ENCODE measurements at regions not wholly inside any gene's neighbourhood (a gene's known extent, or its start where the extent isn't known, plus 50 kb on each side); places are given as distances from the start of the nearest gene placed in this dataset.

DNA sequence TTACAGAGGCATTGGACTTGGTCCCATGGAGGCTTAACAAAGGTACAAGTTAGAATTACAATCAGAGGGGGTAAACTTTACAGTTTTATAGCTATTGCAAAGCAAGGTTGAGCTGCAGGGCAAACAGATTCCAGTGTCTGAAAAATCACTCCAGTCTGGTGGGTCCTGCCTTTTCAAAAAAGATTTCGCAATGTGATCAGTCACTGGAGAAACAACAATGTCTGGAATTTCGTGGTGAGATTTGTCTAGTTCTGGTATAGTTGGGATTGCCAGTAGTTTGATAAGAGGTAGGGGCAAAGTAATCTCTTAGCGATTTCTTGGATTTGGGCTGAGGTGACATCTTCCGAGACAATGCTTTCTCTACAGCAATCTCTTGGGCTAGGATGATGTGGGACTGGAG, 1198.2 kb upstream of the PCDH9 start:
- no peak for DNase-seq

GRCh38 chr13:68417801-68418200, 1187.7 kb upstream of the PCDH9 start:
- DNase-seq = no peak

DNA sequence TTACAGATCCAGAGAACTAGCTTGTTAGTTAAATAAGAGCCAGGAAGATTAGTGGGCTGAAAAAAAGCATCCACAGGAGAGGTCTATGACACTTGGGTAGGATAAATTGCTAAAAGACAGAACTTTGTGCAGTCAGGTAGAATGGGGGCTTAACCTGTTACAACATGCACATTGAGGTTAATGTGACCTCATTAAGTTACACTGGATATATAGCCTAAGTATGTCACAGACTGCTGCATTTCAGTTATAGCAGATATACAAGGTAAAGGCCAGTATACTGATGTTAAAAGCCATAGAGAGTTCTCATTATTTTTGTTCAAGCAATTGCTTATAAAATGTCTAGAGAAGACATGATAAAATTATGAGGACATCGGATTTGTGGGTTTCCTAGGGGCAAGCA, 1179.9 kb upstream of the PCDH9 start:
- DNase-seq = no peak

DNA sequence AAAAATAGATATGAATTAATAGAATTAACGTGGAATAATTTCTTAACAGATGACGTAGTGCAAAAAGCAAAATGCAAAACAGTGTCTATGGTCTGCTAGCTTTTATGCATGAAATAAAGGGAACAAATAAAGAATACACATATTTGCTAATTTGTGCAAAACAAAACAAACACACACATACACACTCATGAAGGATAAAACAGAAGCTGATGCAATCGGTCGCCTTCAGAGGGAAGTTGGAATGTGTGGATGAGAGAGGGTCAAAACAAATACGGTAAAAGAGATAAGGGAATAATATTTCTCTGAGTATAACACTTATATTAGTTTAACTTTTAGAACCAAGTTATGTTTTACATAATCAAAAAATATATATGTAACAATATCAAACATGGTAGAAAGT, 1160.9 kb upstream of the PCDH9 start:
- DNase-seq = no peak

GRCh38 chr13:68386808-68387207, 1156.7 kb upstream of the PCDH9 start:
- no peak for DNase-seq

- DNase-seq = no peak
Observed at GRCh38 chr13:68380041-68380973, 1150.2 kb upstream of the PCDH9 start.

- DNase-seq = no peak
Observed at GRCh38 chr13:68378294-68378693, 1148.2 kb upstream of the PCDH9 start.

GRCh38 chr13:68375004-68375403, 1144.9 kb upstream of the PCDH9 start:
- no peak for DNase-seq

DNA sequence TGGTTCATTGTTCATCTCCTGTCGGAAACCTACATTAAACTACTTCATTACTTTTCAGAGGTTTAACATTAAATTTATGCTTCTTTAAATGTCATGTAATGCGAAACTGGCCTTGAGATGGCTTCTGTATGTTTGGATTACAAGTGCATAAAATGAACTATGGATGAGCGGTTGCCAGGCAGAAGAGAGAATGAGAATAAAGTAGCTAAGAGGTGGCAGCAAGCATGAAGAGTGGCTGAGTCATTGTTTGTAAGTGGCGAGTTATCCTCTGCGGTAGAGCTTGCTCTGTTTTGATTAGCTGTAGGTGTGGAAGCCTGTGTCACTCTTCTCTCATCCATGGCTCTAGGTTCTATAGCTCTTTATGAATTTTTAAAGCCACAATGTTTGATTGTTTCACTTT, 1139.6 kb upstream of the PCDH9 start:
- DNase-seq = no peak

DNA sequence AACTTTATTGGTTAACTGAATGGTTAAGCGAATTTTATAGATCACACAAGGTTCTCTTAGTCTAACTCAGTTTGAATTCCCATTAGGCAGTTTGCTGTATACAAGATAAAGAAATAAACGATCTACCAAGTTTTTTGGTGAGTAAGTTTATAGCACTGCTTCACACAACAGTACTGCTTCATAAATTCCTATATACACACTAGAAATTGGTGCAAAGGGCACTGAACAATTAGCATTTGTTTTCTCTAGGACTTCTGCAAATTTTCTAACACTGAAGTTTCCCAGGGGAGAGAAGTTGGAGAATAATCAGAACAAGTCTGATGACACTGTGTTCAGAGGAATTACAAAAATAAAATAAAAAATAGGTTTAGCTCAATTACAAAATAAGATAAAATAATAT, 1138.8 kb upstream of the PCDH9 start:
- DNase-seq = no peak

GRCh38 chr13:68359105-68359504, 1129.0 kb upstream of the PCDH9 start:
- no peak for DNase-seq

- no peak for DNase-seq
Observed at GRCh38 chr13:68358294-68358705, 1128.2 kb upstream of the PCDH9 start.

DNA sequence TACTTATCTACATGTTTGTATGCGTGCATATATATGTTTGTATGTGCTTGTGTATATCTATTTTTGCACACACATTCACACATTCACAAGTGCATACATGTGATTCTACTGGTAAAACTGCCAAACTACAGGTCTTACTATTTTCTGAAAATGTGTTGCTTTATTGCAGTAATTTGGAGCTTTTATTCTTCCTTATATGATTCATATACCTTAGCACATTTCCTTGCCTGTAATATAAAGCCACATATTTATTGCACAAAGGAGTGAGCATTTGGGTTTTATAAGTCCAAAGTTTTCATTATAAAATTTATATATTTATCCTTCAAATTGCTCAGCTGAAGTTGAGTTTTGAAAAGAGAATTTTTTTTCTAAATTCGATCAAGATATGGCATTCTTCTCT, 1120.4 kb upstream of the PCDH9 start:
- no peak for DNase-seq

DNA sequence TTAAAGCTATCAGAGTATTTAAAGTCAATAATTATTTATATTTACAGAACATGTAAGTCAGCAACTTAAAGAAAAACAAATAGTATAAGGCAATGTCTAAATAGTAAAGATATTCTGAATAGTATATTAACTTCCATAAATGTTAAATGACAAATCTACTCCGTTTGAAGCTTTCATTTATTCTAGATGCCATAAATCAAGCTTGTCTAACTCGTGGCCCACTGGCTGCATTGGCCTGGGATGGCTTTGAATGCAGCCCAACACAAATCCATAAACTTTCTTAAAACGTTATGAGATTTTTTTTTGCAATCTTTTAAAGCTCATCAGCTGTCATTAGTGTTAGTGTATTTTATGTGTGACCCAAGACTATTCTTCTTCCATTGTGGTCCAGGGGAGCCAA, 1117.1 kb upstream of the PCDH9 start:
- no peak for DNase-seq

DNA sequence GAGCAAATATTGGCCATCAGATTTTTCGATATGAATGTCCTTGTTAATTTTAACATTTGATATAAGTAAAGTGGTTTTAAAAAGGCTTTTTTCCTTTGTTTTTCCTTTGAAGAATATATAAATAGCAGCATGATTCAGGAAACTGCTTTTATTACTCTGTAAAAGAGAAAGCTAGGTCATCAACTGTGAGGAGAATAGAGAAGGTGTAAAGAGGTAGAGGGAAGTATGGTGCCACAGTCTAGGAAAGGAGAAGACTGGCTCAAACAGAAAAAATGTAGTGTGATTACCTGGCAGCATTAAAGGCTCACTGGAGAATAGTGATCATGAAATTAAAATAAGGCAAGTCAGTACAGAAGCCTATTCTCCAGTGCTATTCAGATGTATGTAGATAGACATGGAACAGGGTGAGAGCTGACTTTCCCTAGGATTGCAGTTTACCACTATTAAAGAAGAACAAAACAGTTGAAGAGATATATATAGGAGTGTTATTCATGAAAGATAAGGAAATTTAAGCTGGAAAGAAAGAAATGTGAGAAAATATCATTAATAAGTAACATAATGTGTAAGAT, 1115.9 kb upstream of the PCDH9 start:
- DNase-seq = no peak

DNA sequence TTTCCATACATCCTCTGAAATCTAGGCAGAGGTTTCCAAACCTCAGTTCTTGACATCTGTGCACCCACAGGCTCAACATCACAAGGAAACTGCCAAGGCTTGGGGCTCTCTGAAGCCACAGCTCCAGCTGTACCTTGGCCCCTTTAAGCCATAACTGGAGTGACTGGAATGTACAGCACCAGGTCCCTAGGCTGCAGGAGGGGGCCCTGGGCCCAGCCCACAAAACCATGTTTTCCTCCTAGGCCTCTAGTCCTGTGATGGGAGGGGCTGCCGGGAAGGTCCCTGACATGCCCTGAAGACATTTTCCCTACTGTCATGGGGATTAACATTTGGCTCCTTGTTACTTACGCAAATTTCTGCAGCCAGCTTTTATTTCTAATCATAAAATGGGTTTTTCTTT, 1093.0 kb upstream of the PCDH9 start:
- DNase-seq = no peak

DNA sequence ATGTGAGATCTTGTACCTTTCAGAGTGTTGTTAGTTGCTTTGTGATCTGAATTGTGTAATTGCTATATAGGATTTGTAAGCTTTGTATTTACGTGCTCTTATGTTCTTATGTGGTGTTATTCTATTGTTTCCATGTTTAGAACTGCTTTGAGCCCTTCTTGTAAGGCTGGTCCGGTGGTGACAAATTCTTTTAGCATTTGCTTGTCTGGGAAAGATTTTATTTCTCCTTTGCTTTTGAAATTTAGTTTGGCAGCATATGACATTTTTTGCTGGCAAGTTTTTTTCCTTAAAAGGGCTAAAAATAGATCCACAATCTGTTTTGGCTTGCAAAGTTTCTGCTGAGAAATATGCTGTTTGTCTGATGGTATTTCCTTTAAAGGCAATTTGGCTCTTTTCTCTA, 1089.2 kb upstream of the PCDH9 start:
- DNase-seq = no peak

DNA sequence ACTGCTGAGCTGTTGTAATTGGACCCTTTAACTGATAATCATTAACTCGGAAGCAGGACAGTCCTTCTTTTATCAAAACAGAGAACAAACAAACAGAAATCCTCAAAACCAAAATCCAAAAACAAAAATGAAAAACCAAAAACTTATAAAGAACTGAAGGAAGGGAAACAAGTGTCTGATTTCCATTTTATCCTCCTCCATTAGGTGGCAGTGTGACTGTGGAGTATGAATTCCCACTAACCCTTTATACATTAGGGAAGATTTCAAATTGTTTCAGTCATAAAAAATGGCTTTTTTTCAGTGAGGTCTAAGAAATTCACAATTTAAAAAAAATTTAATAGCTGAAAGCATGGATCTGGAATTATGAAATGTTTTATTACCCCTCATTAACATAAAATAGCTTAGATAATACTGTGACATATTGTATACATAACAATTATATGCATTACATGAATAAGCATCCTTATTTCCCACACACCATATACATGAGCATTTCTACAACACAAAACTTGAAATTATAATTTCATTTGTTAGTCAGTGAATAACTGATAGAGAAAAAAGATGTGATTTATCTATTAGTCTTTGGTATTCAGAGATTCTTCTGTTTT, 1074.3 kb upstream of the PCDH9 start:
- DNase-seq = no peak

DNA sequence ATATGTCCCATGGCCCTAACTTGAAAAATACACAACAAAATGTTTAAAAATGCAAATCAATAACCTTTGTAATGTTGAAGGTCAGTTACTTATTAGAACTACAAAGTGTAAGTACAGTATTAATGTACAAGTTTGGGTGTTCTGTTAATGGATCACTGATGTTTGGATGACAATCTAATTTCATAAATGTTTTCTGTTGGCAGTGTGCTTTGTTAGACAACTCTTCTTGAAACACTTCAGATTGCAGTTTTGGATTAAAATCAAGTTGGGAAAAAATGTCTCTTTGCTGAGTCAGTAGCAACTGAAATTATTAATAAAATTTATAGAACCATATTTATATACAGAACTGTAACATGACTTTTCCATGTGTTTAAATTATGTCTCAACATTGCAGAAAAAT, 1063.5 kb upstream of the PCDH9 start:
- DNase-seq = no peak

DNA sequence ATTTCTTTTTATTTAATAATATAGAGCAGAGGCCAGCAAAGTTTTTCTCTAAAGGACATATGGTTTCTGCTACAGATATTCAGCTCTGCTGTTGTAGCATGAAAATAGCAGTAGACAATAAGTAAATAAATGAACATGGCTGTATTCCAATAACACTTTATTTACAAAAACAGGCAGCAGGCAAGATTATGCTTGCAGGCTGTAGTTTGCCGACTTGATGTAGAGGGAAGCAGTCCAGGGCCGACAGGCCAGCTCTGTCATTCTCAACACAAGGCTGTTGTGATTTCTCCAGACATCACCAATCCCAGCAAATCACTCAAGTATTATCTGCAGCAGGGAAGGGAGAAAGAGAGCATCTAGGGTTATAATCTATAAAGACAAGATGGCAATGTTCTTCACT, 1062.5 kb upstream of the PCDH9 start:
- no peak for DNase-seq

- DNase-seq = no peak
Observed at GRCh38 chr13:68291595-68291994, 1061.5 kb upstream of the PCDH9 start.

GRCh38 chr13:68275758-68276157, 1045.6 kb upstream of the PCDH9 start:
- no peak for DNase-seq

DNA sequence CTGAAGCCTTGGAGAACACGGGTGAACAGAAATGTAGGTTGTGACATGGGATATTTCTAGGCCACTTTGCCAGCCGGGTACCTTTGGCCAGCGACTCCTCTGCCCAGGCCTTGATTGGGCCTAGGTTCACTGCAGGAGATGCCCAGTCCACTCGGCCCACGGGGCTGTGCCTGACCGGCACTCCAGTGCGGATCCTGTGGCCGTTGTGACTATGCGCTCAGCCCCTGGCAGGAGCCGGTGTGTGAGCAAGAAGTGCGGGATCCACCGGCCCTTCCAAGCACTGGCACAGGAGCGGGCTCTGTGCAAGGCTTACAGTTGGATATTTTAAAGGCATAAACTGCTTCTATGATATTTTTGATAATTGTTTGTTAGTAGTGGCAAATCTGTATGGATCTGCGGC, 1042.5 kb upstream of the PCDH9 start:
- no peak for DNase-seq

DNA sequence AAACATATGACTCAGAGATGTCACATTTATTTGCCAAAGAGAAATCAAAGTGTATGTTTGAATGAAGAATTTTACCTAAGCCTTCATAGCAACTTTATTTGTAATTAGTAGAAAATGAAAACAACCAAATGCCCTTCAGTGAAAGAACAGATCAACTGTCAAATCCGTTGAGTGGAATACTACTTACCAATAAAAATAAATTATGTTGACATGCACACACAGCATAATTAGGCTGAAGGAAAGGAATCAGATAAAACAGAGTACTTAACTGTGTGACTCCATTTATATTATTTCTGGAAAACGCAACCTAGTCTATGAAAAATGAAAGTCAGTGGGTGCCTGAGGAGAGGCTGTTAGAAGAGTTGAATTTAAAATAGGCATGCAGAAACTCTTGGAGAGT, 1034.6 kb upstream of the PCDH9 start:
- no peak for DNase-seq

Data from femur (tissue), 1 donor.